HG03060 (cell line): ENCODE measurements at regions not wholly inside any gene's neighbourhood (a gene's known extent, or its start where the extent isn't known, plus 50 kb on each side); places are given as distances from the start of the nearest gene placed in this dataset.
"Not testable (repeated sequence)": the region's sequence is repeated elsewhere in the genome, so short reads cannot be mapped to it uniquely, and the experiment has no call there.

ENCODE experiments used
- ATAC-seq: cut with Tn5 transposase; IDR thresholded peaks from one replicate; pipeline ENCODE4 v1.9.1; 2021; ENCODE audit warnings: low read depth, moderate number of reproducible peaks; ENCODE audit not compliant: unreplicated experiment

- no peak for ATAC-seq
Observed at GRCh38 chr12:127455347-127456265, 811.4 kb upstream of the TMEM132C start.

GRCh38 chr12:127457726-127458125 lies 809.2 kb upstream of the TMEM132C start:
- ATAC-seq, result no peak

GRCh38 chr12:127459166-127459565 lies 807.8 kb upstream of the TMEM132C start:
- no peak for ATAC-seq

DNA sequence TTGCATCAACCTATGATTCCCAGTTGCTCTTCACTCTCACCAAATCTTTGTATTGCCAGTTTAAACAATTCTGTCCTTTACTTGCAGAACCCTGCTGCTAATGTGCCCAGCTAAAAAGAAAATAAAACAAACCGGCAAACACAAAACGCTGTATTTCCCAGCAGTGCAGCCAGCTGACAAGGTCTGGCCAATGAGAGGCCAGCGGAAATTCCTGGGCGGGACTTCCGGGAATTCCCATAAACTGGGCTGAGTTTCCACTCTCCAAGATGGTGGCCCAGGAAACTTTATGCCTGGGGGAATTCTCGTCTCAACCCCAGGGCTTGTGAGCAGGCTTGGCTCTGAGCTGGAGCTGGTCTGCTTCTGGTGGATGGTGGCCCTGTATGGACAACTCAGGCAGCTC lies 807.3 kb upstream of the TMEM132C start:
- no peak for ATAC-seq

GRCh38 chr12:127463237-127463636 lies 803.7 kb upstream of the TMEM132C start:
- ATAC-seq, result no peak

DNA sequence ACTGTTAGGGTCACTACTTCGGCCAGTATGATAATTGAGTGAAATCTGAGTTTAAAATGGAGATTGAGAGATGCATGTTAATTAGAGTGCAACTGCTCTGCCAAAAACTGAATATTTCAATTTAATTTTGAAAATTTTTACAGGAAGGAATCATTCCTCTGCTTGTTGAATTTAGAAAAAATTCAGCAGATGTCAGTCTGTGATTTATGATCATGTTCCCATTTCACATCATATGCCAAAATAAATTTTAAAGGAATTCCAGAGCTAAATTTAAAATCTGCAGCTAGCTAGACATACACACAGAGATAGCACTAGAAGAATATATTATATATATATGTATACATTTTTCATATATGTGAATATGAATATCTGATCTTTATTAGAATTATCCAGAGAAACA lies 797.6 kb upstream of the TMEM132C start:
- no peak for ATAC-seq

DNA sequence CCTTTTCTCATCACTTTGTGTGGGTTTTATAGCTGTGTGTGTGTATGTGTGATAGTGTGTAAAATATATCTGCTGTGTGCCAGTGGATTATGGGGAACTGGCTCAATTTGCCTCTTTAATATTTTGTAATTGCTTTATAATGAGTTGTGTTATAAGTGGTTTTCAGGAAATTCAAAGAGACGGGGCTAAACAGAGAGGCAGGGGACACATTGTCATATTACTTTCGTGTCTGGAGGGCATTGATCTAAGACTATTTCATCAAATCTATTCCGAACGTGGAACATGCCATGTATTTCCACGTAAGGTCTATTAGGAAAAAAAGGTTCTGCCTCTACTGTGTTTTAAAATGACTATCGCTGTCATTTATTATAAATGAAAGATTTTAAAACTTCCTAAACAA lies 793.2 kb upstream of the TMEM132C start:
- no peak for ATAC-seq

DNA sequence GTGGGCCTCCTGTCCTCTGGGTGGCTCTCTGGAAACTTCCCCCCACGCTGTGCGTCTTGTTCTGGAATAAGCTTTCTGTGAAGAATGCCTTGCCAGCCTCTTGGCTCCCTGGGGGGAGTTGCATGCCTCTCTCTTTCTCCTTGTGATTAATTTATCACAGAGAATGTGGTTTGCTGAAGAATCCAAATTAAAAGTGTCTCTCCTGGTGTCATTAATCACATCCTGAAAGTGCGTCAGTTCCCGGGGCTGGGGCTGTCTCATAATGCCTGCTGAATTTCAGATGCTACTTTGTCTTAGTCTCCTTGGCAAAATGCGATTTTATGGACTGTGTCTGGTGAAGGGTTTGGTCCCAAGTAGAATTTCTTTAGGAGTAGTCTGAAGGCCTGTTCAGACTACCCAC lies 787.7 kb upstream of the TMEM132C start:
- no peak for ATAC-seq

- no peak for ATAC-seq
Observed at GRCh38 chr12:127480775-127481314, 786.1 kb upstream of the TMEM132C start.

GRCh38 chr12:127482950-127483349 lies 784.0 kb upstream of the TMEM132C start:
- ATAC-seq, result no peak

DNA sequence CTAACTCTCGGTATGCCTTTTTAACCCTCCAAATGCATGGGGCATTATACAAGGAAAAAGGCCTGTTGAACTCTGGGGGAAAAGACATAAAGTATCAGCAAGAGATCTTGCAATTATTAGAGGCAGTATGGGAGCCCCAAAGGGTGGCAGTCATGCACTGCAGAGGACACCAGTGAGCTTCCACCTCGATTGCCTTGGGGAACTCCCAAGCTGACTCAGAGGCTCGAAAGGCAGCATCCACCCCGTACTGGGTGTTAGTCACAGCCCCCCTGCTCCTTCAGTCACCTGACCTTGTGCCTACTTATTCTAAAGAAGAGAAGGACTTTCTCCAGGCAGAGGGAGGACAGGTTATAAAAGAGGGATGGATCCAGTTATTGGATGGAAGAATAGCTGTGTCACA lies 781.4 kb upstream of the TMEM132C start:
- no peak for ATAC-seq

GRCh38 chr12:127487031-127487430 lies 779.9 kb upstream of the TMEM132C start:
- ATAC-seq, result no peak

DNA sequence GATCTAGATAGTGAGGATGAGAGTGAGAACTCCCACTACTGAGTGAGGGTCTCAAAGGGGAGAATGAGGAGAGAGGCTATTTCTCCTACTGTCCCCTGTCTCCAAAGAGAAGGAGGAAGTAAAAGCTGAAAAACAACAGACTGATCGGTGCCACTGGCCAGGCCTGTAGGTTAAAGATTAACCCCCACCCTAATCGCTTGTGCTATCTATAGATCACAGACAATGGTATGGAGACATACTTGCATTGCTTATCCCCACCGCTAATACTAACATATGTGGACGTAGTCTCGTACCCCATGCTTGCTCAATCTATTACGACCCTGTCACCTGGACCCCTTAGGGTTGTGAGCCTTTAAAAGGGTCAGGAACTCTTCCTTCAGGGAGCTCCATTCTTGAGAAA lies 777.9 kb upstream of the TMEM132C start:
- ATAC-seq, result no peak

DNA sequence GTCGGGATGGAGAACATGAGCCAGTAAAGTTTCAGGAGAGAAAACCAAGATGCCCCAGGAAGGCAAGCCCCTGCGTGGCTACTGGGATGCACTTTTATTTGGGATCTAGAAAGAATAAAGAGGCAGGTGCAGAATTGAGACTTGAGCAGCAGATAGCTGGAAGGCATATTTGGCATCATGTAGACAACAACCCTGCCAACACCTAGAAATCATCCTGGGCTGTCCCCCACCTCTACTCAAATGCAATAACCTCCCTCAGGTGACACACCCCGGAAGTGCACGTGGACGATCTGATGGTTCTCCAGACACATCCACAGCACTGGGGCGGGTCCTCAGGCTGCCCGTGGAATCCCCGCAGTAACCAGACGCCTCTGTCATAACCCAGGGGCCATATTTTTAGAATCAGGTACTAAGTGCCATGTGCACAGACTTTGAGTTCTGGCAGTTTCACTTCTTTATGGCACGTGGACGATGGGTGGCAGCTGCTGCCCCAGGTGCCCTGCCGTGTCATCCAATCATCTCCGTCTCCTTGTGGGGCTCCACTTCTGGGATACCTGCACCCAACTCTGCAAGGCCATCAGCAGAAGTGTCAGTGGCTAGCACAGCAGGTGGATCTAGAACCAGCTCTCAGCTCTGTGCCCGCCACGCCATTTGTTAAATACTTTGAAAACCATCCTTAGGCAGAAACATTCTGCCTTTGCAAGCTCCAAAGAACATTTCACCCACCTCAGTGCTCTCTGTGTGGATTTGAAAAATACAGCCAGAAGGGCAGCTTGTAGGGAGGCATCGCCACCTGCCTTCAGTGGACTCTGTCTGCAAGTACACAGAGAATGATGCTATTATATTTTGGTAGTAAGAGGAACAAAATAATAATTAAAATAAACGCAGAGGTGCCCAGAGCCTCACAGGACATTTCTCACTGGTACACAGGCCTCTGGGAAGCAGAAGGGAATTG lies 771.7 kb upstream of the TMEM132C start:
- ATAC-seq, result no peak

GRCh38 chr12:127496255-127496654 lies 770.7 kb upstream of the TMEM132C start:
- no peak for ATAC-seq

- no peak for ATAC-seq
Observed at GRCh38 chr12:127500512-127501035, 766.4 kb upstream of the TMEM132C start.

- ATAC-seq, result no peak
Observed at GRCh38 chr12:127501916-127502315, 765.1 kb upstream of the TMEM132C start.

- ATAC-seq, result no peak
Observed at GRCh38 chr12:127503246-127503645, 763.7 kb upstream of the TMEM132C start.

DNA sequence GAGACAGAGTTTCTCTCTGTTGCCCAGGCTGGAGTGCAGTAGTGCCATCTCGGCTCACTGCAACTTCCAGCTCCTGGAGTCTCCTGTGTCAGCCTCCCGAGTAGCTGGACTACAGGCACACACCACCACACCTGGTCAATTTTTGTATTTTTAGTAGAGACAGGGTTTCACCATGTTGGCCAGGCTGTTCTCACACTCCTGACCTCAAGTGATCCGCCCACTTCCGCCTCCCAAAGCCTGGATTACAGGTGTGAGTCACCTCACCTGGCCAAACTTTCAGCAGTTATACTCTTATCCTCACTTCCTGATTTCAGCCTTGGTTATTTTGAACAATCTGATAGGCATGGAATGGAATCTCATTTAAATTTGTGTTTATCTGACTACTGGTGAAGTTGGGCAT lies 763.0 kb upstream of the TMEM132C start:
- ATAC-seq, result not testable (repeated sequence)

- no peak for ATAC-seq
Observed at GRCh38 chr12:127504874-127505273, 762.1 kb upstream of the TMEM132C start.

DNA sequence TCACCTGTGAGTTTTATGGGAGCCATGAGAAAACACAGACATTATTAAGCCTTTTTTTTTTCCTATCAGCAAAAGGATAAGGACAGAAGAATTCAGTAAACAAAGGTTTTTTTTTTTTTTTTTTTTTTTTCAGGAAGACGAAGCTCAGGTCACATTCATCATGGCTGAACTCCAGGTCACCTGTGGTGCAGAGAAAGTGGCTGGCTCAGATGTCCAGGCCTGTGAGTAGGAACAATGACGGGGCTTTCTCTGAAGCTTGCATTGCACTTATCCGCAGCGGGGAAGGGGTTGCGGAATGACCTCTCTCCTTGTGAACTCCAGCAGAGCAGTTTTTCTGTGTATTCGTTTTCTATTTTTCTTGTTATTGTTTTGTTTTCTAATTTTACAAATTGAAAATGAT lies 759.6 kb upstream of the TMEM132C start:
- no peak for ATAC-seq
